ENCODE measurements at regions not wholly inside any gene's neighbourhood (a gene's known extent, or its start where the extent isn't known, plus 50 kb on each side); places are given as distances from the start of the nearest gene placed in this dataset.

DNA sequence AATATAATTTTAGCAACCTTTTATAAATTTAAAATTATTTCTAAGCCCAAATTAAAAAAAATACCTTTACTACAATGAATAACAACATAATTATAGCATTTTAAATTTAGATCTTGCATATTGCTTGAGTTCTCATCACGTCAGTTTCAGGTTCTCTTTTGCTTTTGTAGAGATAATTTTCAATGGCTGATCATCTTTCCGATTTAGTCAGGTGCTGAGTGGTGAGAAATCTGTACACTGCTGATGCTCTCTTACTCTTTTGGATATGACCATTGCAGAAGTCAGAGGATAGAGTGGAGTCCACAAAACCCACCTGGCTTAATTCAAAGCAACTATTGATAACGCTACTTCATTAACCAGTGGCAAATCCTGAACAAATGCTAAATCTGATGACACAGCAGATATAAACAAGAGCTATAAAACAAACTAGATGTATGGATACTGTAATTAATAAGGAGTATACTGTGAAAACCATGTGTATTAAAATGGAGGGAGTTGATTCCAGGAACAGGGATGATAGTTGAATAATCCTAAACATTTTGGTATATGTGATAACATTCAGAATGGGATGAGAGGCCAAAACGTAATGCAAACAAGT lies 394.8 kb downstream of the CSNK1G3 start:
- no peak for DNase-seq

DNA sequence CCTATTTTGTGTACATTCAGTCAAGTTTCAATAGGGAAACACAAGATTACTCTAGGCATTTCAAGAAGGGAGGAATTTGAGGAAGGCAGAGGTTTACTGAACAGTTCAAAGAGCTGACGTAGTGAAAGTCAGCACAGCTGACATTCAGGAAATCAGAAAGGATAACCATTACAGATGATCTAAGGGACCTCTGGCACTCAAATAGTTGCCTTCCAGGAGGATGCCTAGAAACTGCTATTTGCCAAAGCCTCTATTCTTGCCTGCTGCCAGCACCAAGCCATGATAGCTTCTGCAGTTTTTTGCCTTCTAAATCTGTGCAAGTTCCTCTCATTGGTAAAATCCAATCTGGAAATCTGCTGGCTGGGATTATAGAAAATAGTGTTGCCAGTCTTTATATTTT lies 373.1 kb downstream of the CSNK1G3 start:
- DNase-seq = no peak

DNA sequence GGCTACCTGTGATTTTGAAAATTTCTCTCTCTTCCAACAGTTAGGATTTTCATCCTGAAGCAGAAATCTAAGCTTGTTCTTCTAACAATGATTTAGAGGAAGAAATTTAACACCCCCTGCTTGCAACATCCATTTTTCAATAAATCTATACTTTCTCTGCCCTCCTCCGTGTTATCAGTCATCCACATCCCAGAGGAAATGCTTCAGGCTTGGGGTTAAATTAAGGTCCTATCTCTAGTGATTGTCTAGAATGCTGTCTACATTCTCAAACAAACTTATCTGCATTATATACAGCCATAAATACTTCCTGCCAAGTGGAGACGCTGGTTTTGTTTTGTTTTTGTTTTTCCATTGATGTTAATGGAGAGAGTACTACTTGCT lies 371.0 kb downstream of the CSNK1G3 start:
- no peak for DNase-seq

DNA sequence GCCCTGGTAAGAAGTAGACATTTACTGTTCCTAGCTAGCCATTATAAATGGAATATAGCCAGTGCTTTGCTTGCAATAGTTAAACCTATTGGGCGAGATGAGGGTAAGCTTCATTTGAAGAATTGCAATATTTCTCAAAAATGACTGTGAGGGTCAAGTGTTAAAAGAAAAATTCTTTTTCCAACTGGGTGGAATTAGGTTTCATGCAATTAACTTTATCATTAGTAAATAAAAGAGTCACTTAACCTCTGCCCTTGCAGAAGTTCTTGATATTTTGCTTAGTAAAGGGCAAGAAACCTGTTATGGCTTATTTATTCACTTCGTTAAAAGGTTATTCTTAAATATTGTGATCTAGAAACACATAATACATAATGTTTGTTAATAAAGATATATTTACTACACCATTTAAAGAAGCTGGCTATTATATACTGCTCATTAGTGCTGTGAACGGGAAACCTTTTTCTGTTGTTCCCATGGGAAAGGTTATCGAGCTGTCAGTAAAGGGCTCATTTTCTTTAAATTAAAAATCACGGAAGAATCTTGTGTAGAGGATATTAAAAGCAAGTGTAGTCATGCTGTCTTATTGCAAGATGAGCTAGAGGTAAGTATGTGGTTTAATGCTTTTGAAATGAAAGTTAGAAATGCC lies 370.5 kb downstream of the CSNK1G3 start:
- DNase-seq = no peak

DNA sequence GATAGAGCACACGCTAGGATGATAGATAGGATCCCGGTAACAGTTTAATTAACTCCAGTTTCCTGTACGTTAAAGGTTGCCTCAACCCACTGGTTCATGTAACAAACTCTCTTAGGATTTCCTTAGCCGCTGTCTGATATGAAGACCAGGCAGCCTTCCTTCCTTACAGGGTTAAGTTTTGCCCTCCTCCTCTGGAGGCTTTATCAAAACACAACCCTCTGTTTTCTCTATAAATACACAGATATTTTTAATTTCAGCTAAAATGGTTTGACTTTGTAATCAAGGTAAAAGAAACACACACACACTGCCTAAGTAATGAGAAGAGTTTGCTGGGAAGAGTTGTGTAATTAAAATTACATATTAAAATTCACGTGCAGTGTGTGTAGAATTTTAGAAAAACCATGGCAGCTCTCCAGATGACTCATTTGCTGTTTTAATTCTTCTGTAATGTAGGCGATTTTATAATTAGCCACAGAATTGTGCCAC lies 369.8 kb downstream of the CSNK1G3 start:
- DNase-seq = no peak

DNA sequence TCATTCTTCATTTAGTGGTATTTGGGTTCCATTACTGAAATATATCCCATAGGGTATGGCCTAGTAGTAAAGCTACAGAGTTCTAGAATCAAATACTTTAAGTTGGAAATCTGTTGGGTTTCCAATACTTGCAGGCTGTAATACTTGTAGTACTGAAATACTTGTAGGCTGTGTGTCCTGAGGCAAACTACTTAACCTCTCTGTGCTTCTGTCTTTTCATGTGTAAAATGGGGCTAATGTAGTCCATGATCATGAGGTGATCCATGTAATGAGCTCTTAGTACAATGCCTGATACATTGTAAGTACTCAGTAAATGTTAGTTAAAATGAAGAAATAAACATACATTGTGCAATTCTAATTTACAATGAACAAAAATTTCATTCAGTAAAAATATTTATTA lies 368.9 kb downstream of the CSNK1G3 start:
- DNase-seq = no peak

DNA sequence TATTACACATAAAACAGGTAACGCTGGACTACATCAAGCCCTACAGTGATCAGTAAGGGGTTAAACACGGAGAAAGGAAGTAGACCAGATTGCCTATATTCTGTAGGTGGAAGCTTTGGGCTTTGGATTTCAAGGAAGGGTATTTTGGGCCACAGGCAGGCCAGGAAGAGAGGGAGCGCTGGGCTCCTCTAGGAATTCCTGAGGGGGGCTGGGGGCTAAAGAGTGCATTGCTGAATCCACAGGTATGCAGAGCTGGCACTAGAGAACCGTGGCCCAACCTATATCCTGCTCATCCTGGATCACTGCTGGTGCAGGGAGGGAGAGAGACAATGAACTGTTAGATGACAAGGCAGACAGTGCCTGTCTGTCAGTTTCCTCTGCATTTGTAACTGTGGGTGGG lies 367.1 kb downstream of the CSNK1G3 start:
- no peak for DNase-seq

DNA sequence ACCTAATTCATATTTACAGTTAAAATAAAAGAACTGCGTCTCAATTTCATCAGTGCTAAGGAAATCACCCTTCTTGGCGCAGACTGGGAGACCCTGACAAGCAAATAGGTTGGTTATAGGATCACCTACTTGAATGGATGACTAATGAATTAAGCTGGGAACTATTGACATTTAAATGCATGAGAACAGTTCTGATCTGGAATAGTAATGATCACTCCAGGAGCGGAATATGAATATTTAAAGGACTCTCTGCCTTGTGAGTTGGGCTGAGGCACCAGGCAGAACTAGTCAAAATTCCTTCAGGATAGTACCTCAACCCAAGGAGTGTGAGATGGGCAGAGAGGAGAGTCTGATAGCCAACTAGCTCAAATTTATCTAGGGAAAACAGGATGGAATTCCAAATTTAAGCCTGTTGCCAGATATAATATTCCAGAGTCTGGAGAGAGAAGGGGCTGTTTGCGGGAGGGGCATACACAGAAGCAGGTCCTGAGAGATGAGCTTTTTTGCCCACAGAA lies 364.4 kb downstream of the CSNK1G3 start:
- no peak for DNase-seq

DNA sequence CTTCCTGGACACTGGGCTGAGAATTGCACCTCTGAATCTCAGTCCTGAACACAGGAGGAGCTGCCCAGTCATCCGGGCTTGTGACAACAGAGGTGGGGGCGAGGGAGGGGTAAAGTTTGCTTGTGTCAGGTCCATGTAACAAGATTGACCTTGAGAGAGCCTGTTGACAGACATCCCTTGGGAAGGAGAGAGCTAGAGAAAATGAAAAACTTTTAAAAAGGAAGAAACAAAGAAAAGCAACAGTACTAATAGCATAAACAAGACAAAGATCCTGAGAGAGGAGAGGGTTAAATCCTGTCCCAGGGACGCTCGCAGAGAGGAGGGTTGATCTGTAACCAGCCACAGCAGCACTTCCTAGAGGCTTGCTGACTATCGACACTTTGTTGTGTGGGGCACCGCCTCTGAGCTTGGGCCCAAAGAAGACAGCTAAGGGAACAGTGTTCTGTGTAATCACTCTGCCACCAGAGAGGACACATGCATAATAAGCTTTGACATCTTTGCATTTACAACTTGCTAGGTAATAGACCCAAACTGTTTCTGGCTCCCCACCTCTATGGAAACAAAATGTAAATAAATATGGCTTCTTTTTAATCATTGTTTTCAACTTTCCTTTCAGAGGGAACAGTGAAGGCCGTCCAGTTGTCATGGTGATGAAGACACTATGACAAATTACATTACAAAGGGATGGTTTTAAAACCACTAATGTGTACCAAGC lies 363.7 kb downstream of the CSNK1G3 start:
- no peak for DNase-seq

DNA sequence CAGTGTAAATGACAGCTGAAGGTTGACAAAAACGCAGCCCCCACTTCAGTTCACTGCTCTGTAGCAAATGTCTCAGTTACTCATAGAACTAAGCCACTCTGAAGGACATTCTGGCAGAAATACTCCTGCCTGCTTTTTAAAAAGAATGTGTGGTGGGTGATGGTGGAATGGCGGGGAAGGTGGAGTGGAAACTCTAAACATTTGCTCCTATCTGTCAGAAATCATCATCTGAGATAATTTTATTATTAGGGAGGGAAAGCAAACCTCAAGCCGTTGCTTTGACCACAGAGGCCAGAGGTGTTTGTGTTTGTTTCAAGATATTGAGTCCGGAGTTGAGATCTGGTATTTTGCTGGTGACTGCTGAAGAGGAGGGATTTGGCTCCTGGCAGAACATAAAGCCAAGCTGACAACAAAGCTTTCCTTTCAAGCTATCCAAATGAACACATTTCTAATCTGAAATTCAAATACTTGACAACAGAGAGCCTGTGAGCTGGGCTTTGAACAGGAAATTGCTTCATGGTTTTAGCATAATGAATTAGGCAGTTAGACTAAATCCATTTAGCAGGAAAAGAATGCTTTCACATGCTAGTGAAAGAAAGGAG lies 362.7 kb downstream of the CSNK1G3 start:
- DNase-seq = no peak

DNA sequence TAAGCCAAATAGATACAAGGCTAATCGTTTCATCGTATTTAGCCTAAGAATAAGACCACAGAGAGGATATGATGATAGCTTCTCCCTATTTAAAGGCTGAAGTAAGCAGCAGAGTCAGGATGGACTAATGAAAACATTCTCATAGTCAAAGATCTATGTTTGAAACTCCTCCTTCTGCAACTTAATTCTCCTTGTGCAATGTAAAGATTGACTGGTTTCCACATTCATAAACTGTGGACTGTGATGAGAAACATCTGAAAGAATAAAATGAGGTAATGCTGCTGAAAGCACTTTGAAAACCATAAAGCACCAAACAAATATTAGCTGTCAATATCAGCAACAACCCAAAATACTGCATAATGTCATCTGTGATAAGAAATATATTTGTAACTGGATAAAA lies 361.9 kb downstream of the CSNK1G3 start:
- no peak for DNase-seq

DNA sequence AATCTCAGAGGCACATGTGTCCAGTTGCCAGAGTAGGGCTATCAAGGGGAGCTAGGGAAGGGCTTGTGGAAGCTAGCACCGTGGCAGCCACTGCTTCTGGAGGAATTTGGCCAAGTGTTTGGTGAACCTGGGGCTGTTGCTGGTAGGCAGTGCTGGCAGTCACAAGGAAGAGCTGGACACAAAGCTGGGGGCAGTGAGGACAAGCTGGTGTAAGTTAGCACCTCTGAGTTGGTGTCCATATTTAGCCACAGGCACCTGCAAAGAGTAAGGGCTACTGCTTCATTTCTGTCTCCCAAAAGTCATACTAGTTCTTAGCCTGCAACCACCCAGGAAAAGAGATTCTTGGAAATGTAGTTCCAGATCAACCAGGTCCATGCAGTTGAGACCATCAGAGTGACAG lies 359.4 kb downstream of the CSNK1G3 start:
- DNase-seq = no peak

DNA sequence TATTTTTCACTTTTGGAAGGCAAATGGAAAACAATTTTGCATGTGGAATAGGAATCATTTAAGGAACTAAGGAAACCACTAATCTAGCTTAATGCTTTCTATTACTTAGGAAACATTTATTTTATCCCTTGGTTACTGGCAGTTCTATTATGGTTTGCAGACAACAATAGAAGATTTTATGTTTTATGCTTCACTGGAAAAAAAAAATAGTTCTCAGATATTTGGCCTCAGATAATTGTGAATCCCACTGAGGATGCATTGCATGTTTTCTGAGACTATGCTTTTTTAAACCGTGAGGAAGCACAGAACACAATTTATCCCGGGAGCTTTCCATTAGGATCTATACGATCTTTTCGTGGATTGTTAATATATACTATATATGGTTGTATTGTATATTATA lies 356.9 kb downstream of the CSNK1G3 start:
- DNase-seq = no peak

DNA sequence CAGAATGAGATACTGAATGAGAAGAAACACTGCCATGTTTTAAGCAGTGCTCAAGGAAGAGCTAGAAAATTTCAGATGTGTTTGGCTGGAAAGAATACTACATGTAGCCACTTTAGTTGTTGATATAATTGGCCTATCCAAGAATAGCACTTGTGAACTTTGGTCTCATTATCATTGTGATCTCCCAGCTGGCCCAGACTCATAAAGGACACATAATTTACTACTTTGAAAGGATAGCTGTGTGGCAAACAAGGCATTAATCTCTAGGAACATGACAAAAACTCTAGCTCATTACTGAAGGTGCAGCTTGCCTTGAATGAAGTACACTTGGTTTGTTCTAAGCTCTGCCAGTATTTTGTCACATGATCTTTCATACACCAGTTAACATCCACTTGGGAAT lies 356.3 kb downstream of the CSNK1G3 start:
- DNase-seq = no peak

DNA sequence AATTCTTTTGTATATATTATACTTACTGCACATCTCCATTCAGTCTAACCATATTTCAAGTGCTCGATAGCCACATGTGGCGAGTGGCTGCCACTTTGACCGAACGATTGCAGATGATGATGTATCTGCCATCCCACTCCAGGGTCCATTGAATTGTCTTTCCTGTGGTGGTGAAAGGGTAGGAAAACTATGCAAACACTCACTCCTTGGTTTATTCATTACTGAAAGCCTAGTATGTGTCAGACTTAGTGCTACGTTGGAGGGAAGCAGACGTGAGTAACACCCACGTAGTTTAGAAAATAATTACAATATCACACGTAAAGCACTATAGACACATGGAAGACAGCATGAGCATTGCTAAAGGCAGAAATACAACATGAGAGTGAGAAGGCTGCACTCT lies 353.7 kb downstream of the CSNK1G3 start:
- DNase-seq = no peak

DNA sequence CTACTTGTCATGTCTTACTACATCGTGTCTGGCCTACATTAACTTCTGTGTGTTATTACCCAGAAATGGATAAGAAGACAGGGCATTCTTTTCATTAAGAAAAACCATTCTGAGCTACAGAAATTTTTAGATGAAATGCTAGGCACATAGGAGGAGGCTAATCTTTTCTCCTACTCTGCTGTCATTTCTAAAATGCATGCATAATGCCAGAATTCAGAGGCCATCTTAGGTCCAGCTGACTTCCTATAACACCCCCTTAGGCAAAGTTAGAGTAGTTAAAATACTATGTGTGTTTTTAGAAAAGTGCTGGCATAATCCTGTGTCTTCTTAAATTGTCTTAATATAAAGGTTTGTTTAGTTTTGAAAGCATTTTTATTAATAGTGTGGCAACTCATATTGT lies 352.6 kb downstream of the CSNK1G3 start:
- DNase-seq = no peak

DNA sequence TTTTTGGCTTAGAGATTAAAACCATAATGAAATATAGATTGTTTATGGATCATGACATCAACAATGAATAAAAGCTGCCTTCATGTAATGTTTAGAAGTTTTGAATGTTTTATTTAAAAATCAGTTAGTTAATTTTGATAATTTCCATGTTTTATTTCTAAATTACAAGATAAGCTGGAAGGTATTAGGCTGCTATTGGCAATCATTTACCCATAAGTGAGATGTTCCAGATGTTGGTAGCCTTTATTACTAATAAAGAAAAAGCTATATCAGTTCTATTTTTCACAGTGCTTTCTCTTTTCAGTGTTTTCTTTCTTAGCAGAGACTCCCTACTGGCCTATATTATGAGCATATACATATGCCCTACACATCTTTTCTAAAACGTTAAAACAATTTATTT lies 347.0 kb downstream of the CSNK1G3 start:
- no peak for DNase-seq

DNA sequence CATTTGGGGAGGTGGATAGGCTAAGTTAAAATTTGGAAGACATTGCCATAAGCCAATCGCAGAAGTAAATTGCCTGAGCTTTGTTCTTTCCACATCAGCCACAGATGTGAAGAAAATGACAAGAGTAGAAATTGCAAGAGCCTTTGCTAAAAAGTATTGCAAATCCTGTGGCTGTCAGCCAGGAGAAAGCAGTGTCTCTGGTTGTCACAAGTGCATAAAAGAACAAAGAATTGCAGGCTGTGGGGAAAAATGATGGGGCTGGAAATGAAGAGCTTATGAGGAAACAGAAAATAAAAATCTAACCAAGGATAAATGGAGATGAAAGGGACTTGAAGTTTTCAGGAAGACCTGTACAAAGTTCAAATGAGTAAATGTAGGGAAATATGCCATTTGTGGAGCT lies 344.8 kb downstream of the CSNK1G3 start:
- DNase-seq = no peak

DNA sequence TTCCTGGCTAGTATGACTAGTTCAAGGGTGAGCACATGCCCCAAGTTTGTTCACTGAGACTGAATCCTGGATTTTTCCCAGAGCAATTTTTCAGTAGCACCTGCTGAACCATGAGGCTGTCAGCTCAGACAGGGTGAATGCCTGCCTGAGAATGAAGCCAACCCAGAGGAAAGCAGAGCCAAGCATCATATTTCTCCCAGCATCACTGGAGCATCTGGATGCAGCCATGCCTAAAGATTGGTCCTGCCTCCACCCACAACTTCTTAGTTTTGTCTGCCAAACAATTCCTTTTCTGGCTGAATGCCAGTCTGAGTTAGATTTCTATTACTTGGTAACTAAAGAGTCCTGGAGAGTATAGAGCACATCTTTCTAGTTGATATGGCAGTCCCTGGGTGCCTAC lies 343.6 kb downstream of the CSNK1G3 start:
- no peak for DNase-seq

DNA sequence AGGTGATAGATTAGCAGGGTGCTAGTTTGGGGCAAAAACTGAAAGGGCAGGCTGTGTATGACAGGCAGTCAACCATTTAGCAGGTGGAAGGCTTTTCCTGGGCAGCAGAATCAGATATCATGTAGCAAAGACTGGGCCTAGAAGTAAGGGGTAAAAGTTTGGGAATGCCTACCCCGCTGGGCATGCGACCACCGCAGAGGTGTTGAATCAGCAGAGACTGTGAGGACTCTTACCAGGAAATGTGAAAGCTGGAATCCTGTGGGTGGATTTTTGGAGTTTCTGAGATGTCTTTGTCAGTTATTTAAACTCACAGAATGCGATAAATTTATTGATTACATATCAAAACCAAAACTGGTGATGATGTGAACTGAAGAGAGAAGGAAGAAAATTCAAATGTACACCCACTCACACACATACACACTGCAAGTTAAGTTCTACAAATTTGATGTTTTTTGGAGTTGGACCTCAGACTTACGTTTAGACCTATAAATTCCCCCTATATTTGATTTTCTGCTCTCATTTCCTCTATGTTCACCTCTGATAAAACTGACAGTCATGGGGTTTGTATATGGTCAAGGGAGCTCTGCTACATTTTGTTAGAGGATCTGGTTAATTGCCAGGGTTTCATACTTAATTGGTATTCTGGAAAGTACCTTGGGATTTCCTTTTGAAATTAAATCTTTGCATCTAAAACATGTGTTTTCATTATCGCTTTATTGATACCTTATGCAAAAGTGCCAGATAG lies 333.6 kb downstream of the CSNK1G3 start:
- no peak for DNase-seq

DNA sequence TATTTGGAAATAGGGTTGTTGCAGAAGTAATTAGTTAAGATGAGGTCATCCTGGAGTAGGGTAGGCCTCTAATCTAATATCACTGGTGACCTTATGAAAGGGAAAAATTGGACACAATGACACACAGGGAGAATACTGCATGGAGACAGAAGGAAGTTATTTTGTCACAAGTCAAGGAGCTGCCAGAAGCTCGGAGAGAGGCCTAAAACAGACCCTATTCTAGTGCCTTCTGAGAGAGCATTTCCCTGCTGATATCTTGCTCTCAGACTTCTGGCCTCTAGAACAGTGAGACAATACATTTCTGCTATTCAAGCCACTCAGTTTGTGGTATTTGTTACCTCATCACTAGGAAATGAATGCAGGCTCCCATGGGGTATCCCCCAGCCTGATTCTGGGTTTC lies 332.9 kb downstream of the CSNK1G3 start:
- DNase-seq = no peak

DNA sequence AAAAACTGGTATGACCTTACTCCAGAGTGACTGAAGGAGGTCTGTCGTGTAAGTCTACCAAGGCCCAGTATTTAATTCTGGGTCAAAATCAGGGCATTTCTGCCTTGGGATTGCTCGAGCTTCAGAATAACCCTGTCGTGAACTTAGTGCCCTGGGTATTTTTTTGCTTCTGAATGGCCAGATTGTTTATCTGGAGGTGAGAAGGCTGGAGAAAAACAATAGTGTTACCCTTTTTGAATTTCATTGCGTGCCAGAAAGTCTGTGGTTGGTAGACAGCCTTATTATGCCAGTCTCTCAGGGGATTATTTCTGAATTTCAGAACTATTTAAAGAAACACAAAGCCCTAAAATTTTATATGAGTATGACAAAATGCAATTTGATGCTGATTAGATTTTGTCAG lies 323.4 kb downstream of the CSNK1G3 start:
- no peak for DNase-seq

DNA sequence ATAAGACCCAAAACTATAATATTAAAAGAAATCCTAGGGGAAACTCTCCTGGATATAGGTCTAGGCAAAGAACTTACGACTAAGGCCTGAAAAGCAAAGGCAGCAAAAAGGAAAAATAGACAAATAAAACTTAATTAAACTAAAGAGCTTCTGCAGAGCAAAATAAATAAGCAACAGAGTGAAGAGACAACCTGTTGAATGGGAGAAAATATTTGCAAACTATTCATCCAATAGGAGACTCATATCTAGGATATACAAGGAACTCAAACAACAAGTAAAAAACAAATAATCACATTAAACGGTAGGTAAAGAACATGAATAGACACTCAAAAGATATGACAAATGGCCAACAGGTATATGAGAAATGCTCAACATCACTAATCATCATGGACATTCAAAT lies 318.6 kb downstream of the CSNK1G3 start:
- no peak for DNase-seq
